OCI-LY3 (cell line): ENCODE measurements at regions not wholly inside any gene's neighbourhood (a gene's known extent, or its start where the extent isn't known, plus 50 kb on each side); places are given as distances from the start of the nearest gene placed in this dataset.
A peak's percentile ranks its signal among the peaks of the same experiment; 100 is the strongest.

ENCODE experiments used
- H2AFZ ChIP-seq: fragments of 200-600, 300-600 bp; shearing (Covaris generic); 2 replicates; pipeline ENCODE4 v1.6.0; 2014; ENCODE audit warnings: antibody characterized with exemption, low read depth, low read length
- H3K27ac ChIP-seq: fragments of 200-600, 300-600 bp; sonication (generic); 2 replicates; pipeline ENCODE4 v1.5.1; 2014; ENCODE audit warnings: mild to moderate bottlenecking, low read length, moderate library complexity, mixed read lengths
- H3K27me3 ChIP-seq: fragments of 200-600, 300-600 bp; sonication (generic); 2 replicates; pipeline ENCODE4 v1.6.1; 2014; ENCODE audit warnings: low read depth, low read length, mixed read lengths
- H3K36me3 ChIP-seq: fragments of 200-600, 300-600 bp; sonication (generic); replicated peaks from 2 replicates; pipeline ENCODE3; 2014; ENCODE audit warnings: low read depth, low read length, mixed read lengths
- H3K4me1 ChIP-seq: fragments of 300-600, 200-600 bp; sonication (generic); 2 replicates; pipeline ENCODE4 v1.6.1; 2014; ENCODE audit warnings: low read length, mixed read lengths
- H3K4me2 ChIP-seq: fragments of 200-600, 300-600 bp; sonication (generic); 2 replicates; pipeline ENCODE4 v1.6.1; 2014; ENCODE audit warnings: low read length, mixed read lengths
- H3K4me3 ChIP-seq: fragments of 300-600, 200-600 bp; sonication (generic); 2 replicates; pipeline ENCODE4 v1.5.1; 2014; ENCODE audit warnings: antibody characterized with exemption, mild to moderate bottlenecking, low read length, moderate library complexity
- H3K79me2 ChIP-seq: fragments of 300-600, 200-600 bp; shearing (Covaris generic); 2 replicates; pipeline ENCODE4 v1.6.1; 2014; ENCODE audit warnings: mild to moderate bottlenecking, low read length, mixed read lengths
- H3K9ac ChIP-seq: fragments of 300-600, 200-600 bp; shearing (Covaris generic); 2 replicates; pipeline ENCODE4 v1.6.0; 2014; ENCODE audit warnings: mild to moderate bottlenecking, low read length, moderate library complexity
- H3K9me3 ChIP-seq: fragments of 200-600, 300-600 bp; shearing (Covaris generic); 2 replicates; pipeline ENCODE4 v1.6.1; 2014; ENCODE audit warnings: low read length, mixed read lengths; ENCODE audit not compliant: insufficient read depth
- H4K20me1 ChIP-seq: fragments of 200-600, 300-600 bp; sonication (generic); 2 replicates; pipeline ENCODE4 v1.6.1; 2016; ENCODE audit warnings: low read length, mixed read lengths; ENCODE audit not compliant: insufficient read depth
- EZH2phosphoT487 ChIP-seq: fragments of 200-600 bp; shearing (Covaris generic); IDR thresholded peaks from 2 replicates; pipeline ENCODE4 v1.6.1; 2018; ENCODE audit warnings: antibody characterized with exemption, mixed run types, low read depth
- TF ChIP-seq, protein P1 (sequence below): fragments of 200-600, 300-600 bp; sonication (generic); IDR thresholded peaks from 2 replicates; pipeline ENCODE4 v1.5.1; 2014; ENCODE audit warnings: antibody characterized with exemption, low read length, low read depth

DNA sequence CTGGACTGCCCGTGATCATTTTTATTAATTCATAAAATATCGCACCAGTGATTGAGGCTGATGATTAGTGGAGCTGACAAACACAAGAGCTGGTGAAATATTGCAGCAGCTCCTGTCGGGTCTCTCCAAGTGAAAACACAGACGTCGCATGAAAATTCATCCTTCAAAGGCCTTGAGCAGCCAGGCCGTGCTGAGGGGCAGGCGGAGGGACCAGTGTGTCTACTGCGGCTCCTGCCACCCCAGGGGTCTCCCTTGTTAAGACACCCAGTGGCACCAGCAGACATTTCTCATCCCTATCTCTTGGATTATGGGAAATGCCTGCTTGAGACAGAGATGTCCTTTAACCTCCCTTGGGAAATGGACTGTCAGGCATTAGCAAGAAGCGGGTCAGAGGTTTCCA lies 289.4 kb upstream of the TLE3 start:
- Histone ChIP-seq H3K36me3 (peaks cover 3% of the 10 kb centered on the region), H3K9me3 (peaks cover 3% of the 10 kb centered on the region; the same call in 1 of the 2 replicates), H3K4me1 (peaks cover 55% of the 10 kb centered on the region), H3K4me3 (peak overlapping the region; percentile 67), H3K9ac (peak overlapping the region; percentile 81), H3K79me2 (no peaks in the 10 kb centered on the region), H3K27ac (peak overlapping the region; percentile 90), H4K20me1 (no peaks in the 10 kb centered on the region), H3K4me2 (peak overlapping the region; percentile 90), H3K27me3 (no peaks in the 10 kb centered on the region), H2AFZ (peak overlapping the region; percentile 37; the same call in 1 of the 2 replicates)
- TF ChIP-seq EZH2phosphoT487, result no peak
- TF ChIP-seq, protein P1, sequence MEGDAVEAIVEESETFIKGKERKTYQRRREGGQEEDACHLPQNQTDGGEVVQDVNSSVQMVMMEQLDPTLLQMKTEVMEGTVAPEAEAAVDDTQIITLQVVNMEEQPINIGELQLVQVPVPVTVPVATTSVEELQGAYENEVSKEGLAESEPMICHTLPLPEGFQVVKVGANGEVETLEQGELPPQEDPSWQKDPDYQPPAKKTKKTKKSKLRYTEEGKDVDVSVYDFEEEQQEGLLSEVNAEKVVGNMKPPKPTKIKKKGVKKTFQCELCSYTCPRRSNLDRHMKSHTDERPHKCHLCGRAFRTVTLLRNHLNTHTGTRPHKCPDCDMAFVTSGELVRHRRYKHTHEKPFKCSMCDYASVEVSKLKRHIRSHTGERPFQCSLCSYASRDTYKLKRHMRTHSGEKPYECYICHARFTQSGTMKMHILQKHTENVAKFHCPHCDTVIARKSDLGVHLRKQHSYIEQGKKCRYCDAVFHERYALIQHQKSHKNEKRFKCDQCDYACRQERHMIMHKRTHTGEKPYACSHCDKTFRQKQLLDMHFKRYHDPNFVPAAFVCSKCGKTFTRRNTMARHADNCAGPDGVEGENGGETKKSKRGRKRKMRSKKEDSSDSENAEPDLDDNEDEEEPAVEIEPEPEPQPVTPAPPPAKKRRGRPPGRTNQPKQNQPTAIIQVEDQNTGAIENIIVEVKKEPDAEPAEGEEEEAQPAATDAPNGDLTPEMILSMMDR, result no peak

DNA sequence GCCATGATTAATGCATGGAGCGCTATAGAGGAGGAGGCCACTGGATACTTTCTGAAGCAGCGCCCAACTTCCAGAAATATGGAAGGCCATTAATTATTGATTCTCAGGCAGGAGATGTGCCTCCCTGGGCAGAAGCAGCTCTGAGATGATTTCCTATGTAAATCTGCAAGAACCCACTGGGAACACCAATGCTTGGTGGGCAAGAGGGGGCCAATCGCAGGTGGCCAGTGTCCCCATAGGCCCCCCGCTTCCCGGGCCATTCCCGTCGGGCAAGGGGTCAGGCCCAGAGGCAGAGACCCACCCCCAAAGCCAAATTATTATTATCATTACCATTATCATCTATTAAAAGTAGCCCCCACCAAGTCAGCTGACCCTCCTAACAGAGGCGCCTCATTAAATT lies 288.0 kb upstream of the TLE3 start:
- peak overlapping the region; percentile 67 for H3K4me3 ChIP-seq
- H3K9ac ChIP-seq, result peak overlapping the region; percentile 81
- TF ChIP-seq EZH2phosphoT487, result no peak
- TF ChIP-seq, protein P1, result no peak
- H3K4me2 ChIP-seq, result peak overlapping the region; percentile 90
- H3K27ac ChIP-seq, result peak overlapping the region; percentile 90
- peaks cover 55% of the 10 kb centered on the region for H3K4me1 ChIP-seq
- H3K79me2 ChIP-seq, result no peaks in the 10 kb centered on the region
- no peaks in the 10 kb centered on the region for H3K27me3 ChIP-seq
- H2AFZ ChIP-seq, result no peak overlapping the region
- peaks cover 6% of the 10 kb centered on the region for H3K36me3 ChIP-seq
- no peaks in the 10 kb centered on the region for H4K20me1 ChIP-seq
- peaks cover 6% of the 10 kb centered on the region; the same call in 1 of the 2 replicates for H3K9me3 ChIP-seq

DNA sequence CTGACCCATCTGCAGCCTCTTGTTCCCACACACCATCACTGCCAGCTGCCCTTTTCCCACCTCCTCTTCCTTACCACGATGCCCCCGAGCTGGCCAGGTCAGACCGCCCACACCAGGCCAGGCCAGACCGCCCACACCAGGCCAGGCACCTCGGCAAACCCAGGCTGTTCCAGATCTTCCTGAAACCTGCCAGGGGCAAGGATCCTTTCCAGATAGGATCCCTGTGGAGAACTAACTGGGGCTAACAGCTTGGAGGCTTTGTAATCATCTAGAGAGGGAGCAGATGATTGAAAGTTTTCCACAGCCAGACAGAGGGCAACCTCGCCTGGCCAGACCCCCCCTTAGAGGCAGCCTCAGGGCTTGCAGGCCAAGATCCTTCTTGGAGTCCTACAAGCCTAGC lies 287.3 kb upstream of the TLE3 start:
- no peaks in the 10 kb centered on the region for H4K20me1 ChIP-seq

DNA sequence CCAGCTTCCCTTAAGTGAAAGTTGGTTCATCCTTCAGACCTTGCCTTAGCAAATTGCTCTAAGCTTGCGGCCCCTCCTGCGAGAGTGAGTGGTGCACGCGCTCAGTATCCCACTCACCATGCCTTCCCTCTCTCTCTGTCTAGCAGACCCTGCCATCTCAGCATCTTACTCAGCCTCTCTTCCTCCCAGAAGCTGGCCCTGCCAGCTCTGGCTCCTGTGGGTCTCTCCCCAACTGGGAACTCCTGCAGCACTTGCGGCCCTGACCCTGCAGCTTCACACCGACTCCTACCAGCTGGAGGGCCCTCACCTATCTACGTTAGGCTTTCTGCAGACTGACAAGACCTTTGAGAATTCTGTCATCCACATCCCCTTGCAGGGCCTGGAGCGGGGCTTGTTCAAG lies 286.1 kb upstream of the TLE3 start:
- Histone ChIP-seq H3K4me2 (no peak overlapping the region), H3K27ac (no peak overlapping the region), H3K79me2 (no peaks in the 10 kb centered on the region), H3K4me3 (no peak overlapping the region), H3K27me3 (no peaks in the 10 kb centered on the region), H2AFZ (no peak overlapping the region), H4K20me1 (no peaks in the 10 kb centered on the region), H3K4me1 (peaks cover 59% of the 10 kb centered on the region), H3K36me3 (peaks cover 6% of the 10 kb centered on the region), H3K9ac (no peak overlapping the region), H3K9me3 (peaks cover 6% of the 10 kb centered on the region; the same call in 1 of the 2 replicates)
- TF ChIP-seq, protein P1, result no peak
- no peak for TF ChIP-seq EZH2phosphoT487

More for the DNA sequence above, 287.3 kb upstream of the TLE3 start:
- Histone ChIP-seq H3K9me3 (peaks cover 6% of the 10 kb centered on the region; the same call in 1 of the 2 replicates), H3K27ac (no peak overlapping the region), H3K4me3 (no peak overlapping the region), H3K79me2 (no peaks in the 10 kb centered on the region), H3K27me3 (no peaks in the 10 kb centered on the region), H3K9ac (no peak overlapping the region; the same call in 1 of the 2 replicates), H3K36me3 (peaks cover 6% of the 10 kb centered on the region), H2AFZ (no peak overlapping the region), H3K4me2 (no peak overlapping the region), H3K4me1 (peaks cover 59% of the 10 kb centered on the region)
- no peak for TF ChIP-seq EZH2phosphoT487
